Astrocyte (in vitro differentiated cells and primary cell): ENCODE measurements at regions not wholly inside any gene's neighbourhood (a gene's known extent, or its start where the extent isn't known, plus 50 kb on each side); places are given as distances from the start of the nearest gene placed in this dataset.
"Not testable (repeated sequence)": the region's sequence is repeated elsewhere in the genome, so short reads cannot be mapped to it uniquely, and the experiment has no call there.

Experiments used
- DNase-seq: peaks from one replicate; pipeline ENCODE4 v3.0.0-alpha.2; 2010; ENCODE audit warnings: low read depth
- FAIRE-seq: peaks from 2 replicates; lab custom pipeline; 2011; peaks lifted over from hg19 to GRCh38; lab: Jason Lieb, UNC
- H2AFZ ChIP-seq: 2 replicates; pipeline ENCODE4 v1.6.0; 2012; ENCODE audit warnings: low read depth, low read length, inconsistent platforms
- H3K27ac ChIP-seq: 2 replicates; pipeline ENCODE4 v1.5.1; 2011; ENCODE audit warnings: low read depth, low read length, inconsistent platforms
- H3K27me3 ChIP-seq: 2 replicates; pipeline ENCODE4 v1.6.0; 2011; ENCODE audit warnings: low read length, inconsistent platforms; ENCODE audit not compliant: insufficient read depth
- H3K36me3 ChIP-seq: 2 replicates; pipeline ENCODE4 v1.5.1; 2011; ENCODE audit warnings: low read length, inconsistent platforms; ENCODE audit not compliant: insufficient read depth
- H3K4me1 ChIP-seq: 2 replicates; pipeline ENCODE4 v1.5.1; 2011; ENCODE audit warnings: low read length, inconsistent platforms; ENCODE audit not compliant: insufficient read depth
- H3K4me2 ChIP-seq: 2 replicates; pipeline ENCODE4 v1.6.0; 2012; ENCODE audit warnings: low read length, inconsistent platforms
- H3K4me3 ChIP-seq: 2 replicates; pipeline ENCODE4 v1.5.1; 2011; ENCODE audit warnings: low read depth, mild to moderate bottlenecking, low read length, inconsistent platforms; ENCODE audit not compliant: insufficient read depth
- H3K79me2 ChIP-seq: 2 replicates; pipeline ENCODE4 v1.6.0; 2012; ENCODE audit warnings: mild to moderate bottlenecking, low read length, inconsistent platforms; ENCODE audit not compliant: insufficient read depth
- H3K9ac ChIP-seq: 2 replicates; pipeline ENCODE4 v1.6.0; 2012; ENCODE audit warnings: mild to moderate bottlenecking, low read length, inconsistent platforms
- H3K9me3 ChIP-seq: 2 replicates; pipeline ENCODE4 v1.5.1; 2012; ENCODE audit warnings: low read depth, mild to moderate bottlenecking, low read length, inconsistent platforms; ENCODE audit not compliant: insufficient read depth
- H4K20me1 ChIP-seq: 2 replicates; pipeline ENCODE4 v1.6.0; 2012; ENCODE audit warnings: low read length, inconsistent platforms; ENCODE audit not compliant: insufficient read depth
- H3K27ac Mint-ChIP-seq: one replicate; pipeline ENCODE4 v1.8.0; 2021; ENCODE audit warnings: mild to moderate bottlenecking, mixed read lengths; ENCODE audit not compliant: unreplicated experiment
- H3K27me3 Mint-ChIP-seq: one replicate; pipeline ENCODE4 v1.8.0; 2021; ENCODE audit warnings: low read depth, mixed read lengths; ENCODE audit not compliant: unreplicated experiment
- H3K36me3 Mint-ChIP-seq: one replicate; pipeline ENCODE4 v1.8.0; 2021; ENCODE audit warnings: low read depth, mixed read lengths; ENCODE audit not compliant: unreplicated experiment
- H3K4me1 Mint-ChIP-seq: one replicate; pipeline ENCODE4 v1.8.0; 2021; ENCODE audit warnings: low read depth, mixed read lengths; ENCODE audit not compliant: unreplicated experiment
- H3K4me3 Mint-ChIP-seq: one replicate; pipeline ENCODE4 v1.8.0; 2021; ENCODE audit warnings: mild to moderate bottlenecking, moderate library complexity, mixed read lengths; ENCODE audit not compliant: unreplicated experiment
- H3K9me3 Mint-ChIP-seq: one replicate; pipeline ENCODE4 v1.8.0; 2021; ENCODE audit warnings: mild to moderate bottlenecking, mixed read lengths; ENCODE audit not compliant: unreplicated experiment
- EZH2 ChIP-seq: IDR thresholded peaks from 2 replicates; pipeline ENCODE4 v1.6.1; 2012; ENCODE audit warnings: mild to moderate bottlenecking, low read length, inconsistent platforms; ENCODE audit not compliant: insufficient read depth
- TF ChIP-seq, protein P1 (sequence below): IDR thresholded peaks from 2 replicates; pipeline ENCODE4 v1.5.1; 2011; ENCODE audit warnings: low read depth, mild to moderate bottlenecking, inconsistent platforms, low read length, moderate library complexity; ENCODE audit not compliant: insufficient read depth

DNA sequence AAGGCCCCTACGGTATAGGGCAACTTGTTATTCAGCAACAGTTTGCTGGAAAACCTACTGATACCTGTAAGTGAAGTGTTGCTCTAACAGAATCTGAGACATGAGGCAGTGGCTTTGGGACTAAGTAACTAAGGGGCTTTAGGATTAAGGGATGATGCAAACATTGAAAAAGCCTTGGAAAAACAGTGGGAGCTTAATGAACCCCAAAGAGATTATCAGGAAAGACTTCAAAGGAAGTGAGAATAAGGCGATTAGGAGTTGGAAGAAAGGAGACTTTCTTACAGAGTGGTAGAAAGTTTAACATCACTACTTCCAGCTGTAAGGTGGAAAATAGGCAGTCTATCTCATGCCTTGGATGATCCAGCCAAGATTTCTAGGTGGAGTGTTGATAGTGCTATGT is 158.2 kb upstream of the TRIB2 start:
- Histone ChIP-seq H4K20me1 (no peaks in the 10 kb centered on the region), H3K27me3 (no peaks in the 10 kb centered on the region), H3K36me3 (no peaks in the 10 kb centered on the region), H3K9me3 (no peaks in the 10 kb centered on the region), H3K4me3 (no peak overlapping the region), H3K9ac (no peak overlapping the region), H2AFZ (no peak overlapping the region), H3K4me1 (peaks cover 25% of the 10 kb centered on the region), H3K4me2 (no peak overlapping the region), H3K27ac (no peak overlapping the region), H3K79me2 (no peaks in the 10 kb centered on the region)
- DNase-seq, result no peak
- no peak for TF ChIP-seq EZH2
- TF ChIP-seq, protein P1, sequence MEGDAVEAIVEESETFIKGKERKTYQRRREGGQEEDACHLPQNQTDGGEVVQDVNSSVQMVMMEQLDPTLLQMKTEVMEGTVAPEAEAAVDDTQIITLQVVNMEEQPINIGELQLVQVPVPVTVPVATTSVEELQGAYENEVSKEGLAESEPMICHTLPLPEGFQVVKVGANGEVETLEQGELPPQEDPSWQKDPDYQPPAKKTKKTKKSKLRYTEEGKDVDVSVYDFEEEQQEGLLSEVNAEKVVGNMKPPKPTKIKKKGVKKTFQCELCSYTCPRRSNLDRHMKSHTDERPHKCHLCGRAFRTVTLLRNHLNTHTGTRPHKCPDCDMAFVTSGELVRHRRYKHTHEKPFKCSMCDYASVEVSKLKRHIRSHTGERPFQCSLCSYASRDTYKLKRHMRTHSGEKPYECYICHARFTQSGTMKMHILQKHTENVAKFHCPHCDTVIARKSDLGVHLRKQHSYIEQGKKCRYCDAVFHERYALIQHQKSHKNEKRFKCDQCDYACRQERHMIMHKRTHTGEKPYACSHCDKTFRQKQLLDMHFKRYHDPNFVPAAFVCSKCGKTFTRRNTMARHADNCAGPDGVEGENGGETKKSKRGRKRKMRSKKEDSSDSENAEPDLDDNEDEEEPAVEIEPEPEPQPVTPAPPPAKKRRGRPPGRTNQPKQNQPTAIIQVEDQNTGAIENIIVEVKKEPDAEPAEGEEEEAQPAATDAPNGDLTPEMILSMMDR, result no peak
- no peaks in the 10 kb centered on the region for H3K36me3 Mint-ChIP-seq
- H3K4me3 Mint-ChIP-seq, result no peak overlapping the region
- H3K27me3 Mint-ChIP-seq, result no peaks in the 10 kb centered on the region
- FAIRE-seq, result no peak
- H3K4me1 Mint-ChIP-seq, result peaks cover 25% of the 10 kb centered on the region
- no peaks in the 10 kb centered on the region for H3K9me3 Mint-ChIP-seq
- no peak overlapping the region for H3K27ac Mint-ChIP-seq

- Histone ChIP-seq H3K4me1 (peaks cover 15% of the 10 kb centered on the region), H3K36me3 (no peaks in the 10 kb centered on the region), H3K4me3 (no peak overlapping the region), H3K27me3 (no peaks in the 10 kb centered on the region), H3K27ac (no peak overlapping the region), H3K9me3 (no peaks in the 10 kb centered on the region), H3K4me2 (no peak overlapping the region), H4K20me1 (no peaks in the 10 kb centered on the region), H3K79me2 (no peaks in the 10 kb centered on the region), H3K9ac (no peak overlapping the region), H2AFZ (no peak overlapping the region)
- FAIRE-seq (no peak), DNase-seq (no peak)
- TF ChIP-seq, protein P1, result no peak
- TF ChIP-seq EZH2, result no peak
- no peak overlapping the region for H3K27ac Mint-ChIP-seq
- no peaks in the 10 kb centered on the region for H3K36me3 Mint-ChIP-seq
- H3K4me1 Mint-ChIP-seq, result peaks cover 15% of the 10 kb centered on the region
- no peaks in the 10 kb centered on the region for H3K27me3 Mint-ChIP-seq
- no peaks in the 10 kb centered on the region for H3K9me3 Mint-ChIP-seq
- no peak overlapping the region for H3K4me3 Mint-ChIP-seq
These were observed 156.1 kb upstream of the TRIB2 start for GRCh38 chr2:12560618-12561017.

- Mint-ChIP-seq H3K4me1 (no peaks in the 10 kb centered on the region), H3K36me3 (no peaks in the 10 kb centered on the region), H3K9me3 (no peaks in the 10 kb centered on the region), H3K27ac (no peak overlapping the region), H3K27me3 (peaks cover 15% of the 10 kb centered on the region), H3K4me3 (no peak overlapping the region)
- Histone ChIP-seq H2AFZ (no peak overlapping the region), H4K20me1 (no peaks in the 10 kb centered on the region), H3K4me3 (no peak overlapping the region), H3K36me3 (no peaks in the 10 kb centered on the region), H3K4me2 (no peak overlapping the region), H3K79me2 (no peaks in the 10 kb centered on the region), H3K4me1 (no peaks in the 10 kb centered on the region), H3K27ac (no peak overlapping the region), H3K27me3 (no peaks in the 10 kb centered on the region), H3K9me3 (no peaks in the 10 kb centered on the region), H3K9ac (no peak overlapping the region)
- no peak for DNase-seq
- TF ChIP-seq EZH2, result no peak
- TF ChIP-seq, protein P1, result no peak
- no peak for FAIRE-seq
These were observed 149.3 kb upstream of the TRIB2 start for GRCh38 chr2:12567411-12567810.

- not testable (repeated sequence) for H3K27ac ChIP-seq, H3K4me1 ChIP-seq, H3K9me3 Mint-ChIP-seq
These were observed 147.2 kb upstream of the TRIB2 start for GRCh38 chr2:12569510-12569909.

More at GRCh38 chr2:12569510-12569909, 147.2 kb upstream of the TRIB2 start:
- H3K4me1 Mint-ChIP-seq, H3K9me3 ChIP-seq, H3K4me2 ChIP-seq, H3K27me3 ChIP-seq, H3K4me3 Mint-ChIP-seq, H3K4me3 ChIP-seq, H3K9ac ChIP-seq, H3K27ac Mint-ChIP-seq, H3K36me3 ChIP-seq, H4K20me1 ChIP-seq, FAIRE-seq, H3K79me2 ChIP-seq, H3K36me3 Mint-ChIP-seq, H2AFZ ChIP-seq, DNase-seq: not testable (repeated sequence)
- H3K27me3 Mint-ChIP-seq, result peaks cover 20% of the 10 kb centered on the region
